HG03103 (cell line): ENCODE measurements at regions not wholly inside any gene's neighbourhood (a gene's known extent, or its start where the extent isn't known, plus 50 kb on each side); places are given as distances from the start of the nearest gene placed in this dataset.
"Not testable (repeated sequence)": the region's sequence is repeated elsewhere in the genome, so short reads cannot be mapped to it uniquely, and the experiment has no call there.

Experiments used
- ATAC-seq: cut with Tn5 transposase; IDR thresholded peaks from one replicate; pipeline ENCODE4 v1.9.1; 2021; ENCODE audit warnings: low read depth; ENCODE audit not compliant: unreplicated experiment

DNA sequence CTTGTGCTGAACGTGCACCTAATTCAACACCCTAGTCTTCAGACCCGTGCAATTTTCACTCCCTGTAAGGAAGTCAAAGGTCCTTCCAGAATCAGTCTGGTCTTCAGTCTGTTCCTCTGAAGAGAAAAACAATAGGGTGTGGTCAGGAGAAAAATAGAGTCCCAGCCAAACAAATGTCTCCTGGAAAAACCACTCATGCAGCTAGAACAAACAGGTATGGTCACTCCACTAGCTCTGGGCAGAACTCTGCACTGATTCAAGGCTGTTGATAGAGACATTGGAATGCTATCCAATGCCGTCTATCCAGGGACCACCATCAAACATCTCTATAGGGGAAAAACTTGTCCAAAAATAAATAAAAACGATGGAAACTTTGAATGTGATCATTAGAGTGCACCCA lies 81.8 kb upstream of the MAP3K1 start:
- ATAC-seq = no peak

DNA sequence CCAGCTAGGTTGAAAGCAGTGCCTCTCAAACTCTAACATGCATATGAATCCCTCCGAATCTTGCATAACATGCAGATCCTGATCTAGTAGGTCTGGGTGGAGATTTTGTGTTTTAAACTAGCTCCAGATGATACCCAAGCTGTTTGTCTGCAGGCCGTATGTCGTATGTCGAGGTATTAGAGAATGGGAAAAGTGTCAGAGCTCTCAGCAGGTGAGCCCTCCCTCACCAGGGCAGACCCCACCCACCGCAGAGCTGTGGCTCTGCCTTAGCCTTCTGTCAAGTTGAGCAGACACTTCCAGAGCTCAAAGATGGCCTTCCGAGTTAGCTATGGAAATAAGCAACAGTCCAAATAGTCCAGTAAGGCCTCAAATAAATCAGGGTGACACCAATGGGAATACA lies 83.2 kb upstream of the MAP3K1 start:
- no peak for ATAC-seq

DNA sequence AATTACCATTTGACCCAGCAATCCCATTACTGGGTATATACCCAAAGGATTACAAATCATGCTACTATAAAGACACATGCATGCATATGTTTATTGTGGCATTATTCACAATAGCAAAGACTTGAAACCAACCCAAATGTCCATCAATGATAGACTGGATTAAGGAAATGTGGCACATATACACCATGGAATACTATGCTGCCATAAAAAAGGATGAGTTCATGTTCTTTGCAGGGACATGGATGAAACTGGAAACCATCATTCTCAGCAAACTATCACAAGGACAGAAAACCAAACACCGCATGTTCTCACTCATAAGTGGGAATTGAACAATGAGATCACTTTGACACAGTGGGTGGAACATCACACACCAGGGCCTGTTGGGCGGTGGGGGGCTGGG lies 83.9 kb upstream of the MAP3K1 start:
- not testable (repeated sequence) for ATAC-seq

DNA sequence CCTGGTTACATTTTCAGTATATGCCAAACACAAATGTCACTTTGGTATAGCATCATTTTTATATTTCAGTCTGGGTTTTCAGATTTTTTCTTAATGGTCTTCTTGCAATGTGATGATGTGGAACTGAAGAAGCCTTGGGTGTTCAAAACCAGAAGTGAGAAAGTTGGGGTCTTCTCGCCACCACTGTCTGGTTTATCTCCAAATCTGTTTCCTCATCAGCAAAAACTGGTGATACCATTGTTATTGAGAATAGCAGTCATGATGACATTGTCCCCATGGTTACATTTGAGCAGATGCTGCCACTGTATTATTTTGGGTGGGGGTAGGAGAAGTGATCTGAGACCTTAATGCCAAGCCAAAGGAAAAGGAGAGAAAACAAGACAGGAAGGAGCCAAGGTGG lies 85.9 kb upstream of the MAP3K1 start:
- ATAC-seq = no peak

DNA sequence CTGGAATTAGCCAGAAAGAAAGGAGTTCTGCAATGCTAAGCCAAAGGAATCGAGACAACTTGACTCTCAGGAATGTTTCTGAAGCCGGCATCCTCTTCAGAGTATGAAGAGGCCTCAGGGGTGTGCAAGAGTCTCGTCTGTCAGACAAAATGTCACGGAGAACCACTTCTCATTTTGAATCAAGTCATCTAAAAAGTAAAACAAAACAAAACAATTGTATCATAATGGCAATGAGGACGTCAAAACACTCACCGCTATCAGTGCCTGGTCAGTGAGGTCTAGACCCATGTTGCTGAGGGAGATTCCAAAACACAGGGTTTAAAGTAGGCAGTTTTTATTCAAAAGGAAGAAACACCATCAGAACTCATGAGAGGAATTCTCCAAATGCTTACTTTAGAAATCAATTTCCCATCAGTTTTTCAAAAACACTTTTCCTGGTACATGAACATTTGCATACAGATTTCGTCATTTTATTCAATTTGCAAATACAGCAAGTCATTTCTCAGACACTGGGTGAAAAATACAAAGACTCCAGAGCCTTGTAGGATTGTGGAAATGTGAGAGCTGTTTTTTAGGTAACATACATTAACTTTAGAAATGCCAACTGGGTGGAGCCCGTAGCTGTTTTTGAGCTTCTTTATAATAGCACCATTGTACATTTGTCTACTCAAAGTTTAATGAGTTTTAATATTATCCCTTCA lies 89.5 kb upstream of the MAP3K1 start:
- ATAC-seq = no peak

DNA sequence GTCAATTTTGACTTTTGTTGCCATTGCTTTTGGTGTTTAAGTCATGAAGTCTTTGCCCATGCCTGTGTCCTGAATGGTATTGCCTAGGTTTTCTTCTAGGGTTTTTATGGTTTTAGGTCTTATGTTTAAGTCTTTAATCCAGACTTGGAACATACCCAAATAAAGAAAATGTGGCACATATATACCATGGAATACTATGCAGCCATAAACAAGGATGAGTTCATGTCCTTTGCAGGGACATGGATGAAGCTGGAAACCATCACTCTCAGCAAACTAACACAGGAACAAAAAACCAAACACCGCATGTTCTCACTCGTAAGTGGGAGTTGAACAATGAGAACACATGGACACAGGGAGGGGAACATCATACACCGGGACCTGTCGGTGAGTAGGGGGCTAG lies 90.5 kb upstream of the MAP3K1 start:
- ATAC-seq = not testable (repeated sequence)

DNA sequence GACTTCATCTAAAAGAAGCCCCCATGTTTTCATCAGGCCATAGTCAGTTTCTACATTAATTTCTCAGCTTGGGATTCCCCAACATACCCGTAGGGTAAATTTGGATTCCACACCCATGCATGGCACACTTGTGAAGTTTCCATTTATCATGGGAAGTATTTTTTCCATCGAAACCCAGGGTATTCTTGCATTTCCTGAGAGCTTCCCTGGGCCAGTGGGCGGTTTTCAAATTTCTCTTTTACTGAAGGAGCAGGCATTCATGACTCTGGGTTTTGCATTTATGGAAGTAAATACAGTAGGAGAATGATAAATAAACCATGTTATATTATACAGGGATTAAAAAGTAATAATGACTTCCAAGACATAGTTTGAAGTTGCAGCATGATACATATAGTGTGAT lies 93.0 kb upstream of the MAP3K1 start:
- no peak for ATAC-seq

DNA sequence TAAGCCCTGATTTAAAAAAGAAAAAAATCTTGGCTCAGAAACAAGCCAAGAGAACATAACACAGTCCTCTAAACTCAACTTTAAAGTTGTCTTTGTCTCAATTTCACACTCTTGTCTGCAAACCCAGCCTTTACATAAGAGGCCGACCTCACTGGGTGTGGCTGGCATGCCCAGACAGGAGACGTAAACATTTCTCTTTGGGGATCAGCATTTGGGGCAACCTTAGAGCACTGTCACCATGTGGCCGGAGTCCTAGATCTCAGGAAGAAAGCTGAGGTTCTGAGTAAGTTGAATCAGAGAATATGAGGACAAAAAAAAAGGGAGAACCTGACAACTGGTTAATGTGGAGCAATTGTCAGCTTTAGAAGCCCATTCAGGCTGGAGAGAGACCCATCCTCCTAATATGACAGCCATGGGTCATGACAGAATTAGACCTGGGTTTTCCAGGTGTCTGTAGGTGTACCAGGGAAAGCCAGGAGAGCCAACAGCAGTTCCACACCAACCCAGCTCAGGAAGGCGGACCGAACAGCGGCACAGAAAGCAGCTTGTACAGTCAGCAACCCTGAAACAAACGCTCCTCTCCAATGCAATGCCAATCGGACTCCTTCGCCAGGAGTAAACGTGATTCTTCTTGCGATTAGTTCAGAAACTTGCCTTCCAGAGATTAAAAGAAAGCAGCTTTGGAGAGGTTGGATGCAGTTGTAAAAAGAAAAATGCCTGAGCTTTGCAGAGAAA lies 97.9 kb upstream of the MAP3K1 start:
- ATAC-seq = no peak

DNA sequence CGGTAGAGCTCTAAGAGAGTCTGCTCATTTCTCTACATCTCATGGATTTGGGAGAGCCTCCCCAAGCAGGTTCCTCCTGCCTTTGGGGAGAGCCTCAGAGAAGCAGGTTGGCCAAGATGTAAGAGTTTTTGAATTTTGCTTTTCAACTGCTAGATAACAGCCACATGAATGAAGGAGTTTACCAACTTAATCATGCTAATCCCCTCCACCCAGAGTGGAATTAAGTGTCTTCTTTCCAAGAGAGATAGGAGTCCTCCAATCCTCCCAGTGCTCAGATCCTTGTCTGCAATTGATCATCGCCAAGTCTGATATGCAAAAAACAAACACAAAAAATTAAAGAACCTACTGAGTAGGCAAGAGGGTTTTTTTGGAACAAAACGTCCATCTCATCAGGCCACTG lies 99.4 kb upstream of the MAP3K1 start:
- no peak for ATAC-seq

DNA sequence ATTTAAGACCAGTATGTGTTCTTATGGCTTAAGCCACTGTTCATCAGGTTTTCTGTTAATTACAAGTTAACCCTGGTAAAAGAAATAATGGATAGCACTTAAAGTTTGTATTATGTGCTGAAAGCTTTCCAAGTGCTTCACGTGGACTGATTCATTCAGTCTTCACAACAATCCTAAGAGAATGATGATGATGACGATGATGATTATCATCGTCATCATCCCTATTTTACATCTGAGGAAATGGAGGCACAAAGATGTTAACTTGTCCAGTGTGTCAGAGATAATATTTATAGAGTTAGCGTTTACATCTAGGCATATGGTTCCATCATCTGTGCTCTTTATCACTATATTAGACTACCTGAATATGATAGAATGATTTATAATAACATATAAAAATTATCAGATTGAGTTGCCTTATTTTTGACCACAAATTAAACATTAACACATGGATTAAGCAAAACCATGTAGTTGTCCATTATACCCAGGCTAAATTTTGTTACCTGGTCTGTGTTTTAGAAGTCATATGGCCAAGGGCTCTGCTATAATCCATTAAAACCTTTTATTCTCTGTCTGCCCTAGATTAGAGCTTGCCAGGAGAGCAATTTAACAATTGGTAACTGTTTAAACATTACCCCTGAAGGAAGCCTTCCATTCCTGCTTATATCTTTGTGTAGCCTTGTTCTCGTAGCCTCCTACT lies 102.3 kb upstream of the MAP3K1 start:
- no peak for ATAC-seq

DNA sequence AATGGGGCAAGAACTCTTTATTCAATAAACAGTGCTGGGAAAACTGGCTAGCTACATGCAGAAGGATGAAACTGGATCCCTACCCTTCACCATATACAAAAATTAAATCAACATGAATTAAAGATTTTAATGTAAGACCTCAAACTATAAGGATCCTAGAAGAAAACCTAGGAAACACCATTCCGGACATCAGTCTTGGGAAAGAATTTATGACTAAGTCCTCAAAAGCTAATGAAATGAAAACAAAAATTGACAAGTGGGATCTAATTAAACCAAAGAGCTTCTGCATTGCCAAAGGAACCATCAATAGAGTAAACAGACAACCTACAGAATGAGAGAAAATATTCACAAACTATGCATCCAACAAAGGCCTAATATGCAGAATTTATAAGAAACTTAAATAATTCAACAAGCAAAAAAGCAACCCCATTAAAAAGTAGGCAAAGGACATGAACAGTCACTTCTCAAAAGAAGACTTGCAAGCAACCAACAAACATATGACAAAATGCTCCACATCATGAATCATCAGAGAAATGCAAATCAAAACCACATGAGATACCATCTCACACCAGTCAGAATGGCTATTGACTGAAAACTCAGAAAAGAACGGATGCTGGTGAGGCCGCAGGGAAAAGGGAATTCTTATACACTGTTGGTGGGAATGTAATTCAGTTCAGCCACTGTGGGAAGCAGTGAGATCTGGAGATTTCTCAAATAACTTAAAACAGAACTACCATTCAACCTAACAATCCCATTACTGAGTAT lies 104.3 kb upstream of the MAP3K1 start:
- ATAC-seq = no peak

DNA sequence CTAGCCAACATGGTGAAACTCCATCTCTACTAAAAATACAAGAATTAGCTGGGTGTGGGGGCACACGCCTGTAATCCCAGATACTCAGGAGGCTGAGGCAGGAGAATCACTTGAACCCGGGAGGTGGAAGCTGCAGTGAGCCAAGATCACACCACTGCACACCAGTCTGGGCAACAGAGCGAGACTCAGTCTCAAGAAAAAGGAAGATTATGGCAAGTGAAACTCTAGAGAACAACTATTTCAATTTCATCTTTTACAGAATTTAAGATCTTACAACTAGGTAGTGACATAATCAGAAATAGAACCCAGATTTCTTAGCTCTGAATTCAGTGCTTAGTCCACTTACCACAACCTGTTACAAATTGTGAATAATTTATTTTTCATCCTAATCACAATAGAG lies 108.8 kb upstream of the MAP3K1 start:
- no peak for ATAC-seq

DNA sequence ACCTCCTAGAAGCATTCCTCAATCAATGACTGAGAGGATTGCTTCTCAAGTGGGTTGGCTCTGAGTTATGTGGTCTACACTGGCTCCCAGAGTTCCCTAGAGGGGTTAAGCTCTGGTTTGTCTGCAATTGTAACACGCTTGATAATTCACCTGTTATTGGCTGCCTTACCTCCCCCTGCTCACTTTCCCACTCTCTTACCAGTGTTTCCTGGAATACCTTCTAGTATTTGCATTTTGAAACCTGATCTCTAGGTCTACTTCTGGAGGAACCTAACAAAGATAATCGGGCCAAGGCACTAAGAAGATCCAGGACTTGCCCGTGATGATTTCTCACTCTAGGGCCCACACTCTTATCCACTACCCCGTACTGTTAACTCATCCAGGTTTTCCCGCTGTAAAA lies 110.1 kb upstream of the MAP3K1 start:
- ATAC-seq = no peak

DNA sequence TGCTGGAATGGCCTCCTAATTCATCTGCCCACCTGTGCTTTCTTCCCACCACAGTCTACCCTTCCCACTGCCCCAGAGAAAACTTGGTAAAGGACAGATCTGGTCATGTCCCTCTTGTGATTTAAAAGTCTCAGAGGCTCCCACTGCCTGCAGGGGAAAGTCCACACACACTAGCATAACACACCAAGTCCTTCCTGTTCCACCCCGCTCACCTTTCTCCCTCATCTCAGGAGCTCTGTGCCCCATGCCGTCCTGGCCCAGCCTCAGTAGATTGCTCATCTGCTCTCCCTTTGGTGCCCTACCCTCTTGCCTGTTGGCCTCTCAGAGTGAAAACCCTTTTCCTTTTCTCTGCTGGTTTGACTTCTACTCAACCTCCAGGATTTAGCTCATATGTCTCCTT lies 111.4 kb upstream of the MAP3K1 start:
- ATAC-seq = no peak

DNA sequence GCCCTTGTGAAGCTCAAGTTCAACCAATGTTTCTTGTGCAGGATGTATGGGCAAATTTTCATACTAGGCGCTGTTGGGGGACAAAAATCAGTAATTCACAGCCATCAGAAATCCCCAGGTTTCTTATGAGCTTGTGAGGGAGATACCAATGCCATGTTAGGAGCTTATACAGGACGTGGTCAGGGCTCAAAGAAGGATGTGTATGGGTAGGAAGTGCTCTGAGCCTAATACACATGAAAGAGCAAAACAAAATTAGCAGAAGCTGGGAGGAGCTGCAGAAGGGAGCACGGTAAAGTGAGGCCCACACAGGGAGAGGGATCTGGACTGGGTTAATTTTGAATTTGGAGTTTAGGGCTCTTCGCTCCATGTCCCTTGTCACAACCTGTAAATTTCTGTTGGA lies 114.6 kb upstream of the MAP3K1 start:
- ATAC-seq = no peak

DNA sequence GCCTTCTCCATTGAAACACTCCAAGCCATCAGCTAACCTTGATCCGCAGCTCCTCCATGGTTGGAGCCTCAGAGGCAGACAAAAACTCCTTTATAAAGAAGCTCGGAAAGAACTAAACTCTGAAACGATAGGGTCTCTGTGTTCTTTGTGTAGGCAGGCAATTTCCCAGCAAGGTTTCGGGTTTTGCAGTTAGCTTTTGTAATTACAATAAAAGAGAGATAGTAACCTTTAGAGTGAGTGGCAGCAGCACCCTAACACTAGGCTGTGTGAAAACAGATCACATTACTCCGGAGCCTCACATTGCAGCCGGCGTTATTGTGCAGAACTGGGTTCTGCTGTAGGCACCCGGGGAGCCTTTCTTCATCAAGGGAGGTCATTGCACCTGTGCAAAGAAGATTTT lies 115.8 kb upstream of the MAP3K1 start:
- no peak for ATAC-seq

DNA sequence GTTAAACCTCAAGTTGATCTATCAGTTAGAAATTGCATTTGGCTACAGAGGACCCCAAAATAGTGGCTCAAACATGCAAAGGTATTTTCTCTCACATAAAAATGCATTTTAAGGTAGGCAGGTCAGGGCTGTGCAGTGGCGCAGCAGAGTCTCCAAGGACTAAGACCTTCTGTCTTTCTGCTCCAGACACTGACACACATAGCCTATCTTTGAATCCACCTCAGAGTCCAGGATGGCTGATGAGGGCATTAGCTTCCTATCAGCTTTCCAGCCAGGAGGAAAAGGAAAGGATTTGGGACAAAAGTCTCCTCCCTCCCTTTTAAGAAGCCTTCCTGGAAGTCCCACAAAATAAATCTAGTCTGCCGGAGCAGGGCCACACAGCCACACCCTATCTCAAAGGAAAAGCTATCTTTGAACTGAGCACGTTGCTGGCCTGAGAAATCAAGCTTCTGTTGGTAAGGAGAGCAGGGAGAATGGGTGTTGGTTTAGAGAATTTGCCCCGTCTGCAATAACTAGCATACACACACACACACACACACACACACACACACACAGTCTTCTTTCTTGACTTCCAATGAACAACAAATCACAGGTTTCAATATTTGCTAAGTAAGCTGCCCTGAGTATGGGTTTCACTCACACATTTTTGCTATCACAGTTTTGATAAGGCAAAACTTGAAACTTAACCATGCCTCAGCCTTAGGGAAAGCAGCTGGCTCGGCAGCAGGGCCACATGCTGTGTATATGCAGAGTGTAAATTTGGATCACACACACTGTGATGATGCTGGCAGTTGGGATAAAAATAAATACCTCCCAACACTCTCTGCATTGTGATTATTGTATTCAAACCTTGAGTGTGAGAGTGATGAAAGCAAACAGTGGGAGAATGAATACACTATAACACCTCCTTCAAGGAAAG lies 116.6 kb upstream of the MAP3K1 start:
- no peak for ATAC-seq

DNA sequence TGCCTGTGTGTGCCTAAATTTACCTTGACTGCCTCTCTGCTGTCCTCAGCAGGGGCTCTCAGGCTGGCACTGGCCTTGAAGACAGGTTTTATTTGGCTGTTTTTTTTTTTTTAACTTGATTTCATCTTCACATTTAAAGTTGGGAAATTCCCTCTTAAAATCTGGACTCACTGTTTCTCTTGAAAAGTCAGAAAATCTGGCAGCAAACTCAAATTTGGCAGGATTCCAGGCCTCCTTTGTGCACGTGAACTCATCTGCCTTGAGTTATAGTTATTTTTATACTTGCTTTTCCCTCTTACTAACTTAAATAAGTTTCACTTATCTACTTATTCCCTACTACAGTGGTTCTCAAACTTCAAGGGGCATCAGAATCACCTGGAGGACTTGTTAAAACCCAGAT lies 118.4 kb upstream of the MAP3K1 start:
- no peak for ATAC-seq

DNA sequence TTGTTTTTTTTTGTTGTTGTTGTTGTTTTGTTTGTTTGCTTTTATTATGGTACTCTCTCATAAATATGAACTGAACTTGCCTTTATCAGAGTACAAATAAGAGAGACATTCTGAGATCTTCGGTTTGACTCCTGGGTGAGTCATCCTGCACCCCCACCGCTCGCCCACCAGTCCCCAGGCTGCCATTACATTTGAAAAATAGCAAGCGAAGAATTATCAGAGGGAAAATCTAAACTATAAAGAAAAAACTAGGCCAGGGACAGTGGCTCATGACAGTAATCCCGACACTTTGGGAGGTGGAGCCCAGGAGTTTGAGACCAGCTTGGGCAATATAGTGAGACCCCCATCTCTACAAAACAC lies 122.1 kb upstream of the MAP3K1 start:
- ATAC-seq = no peak
